AG04449 (cell line): ENCODE measurements at regions not wholly inside any gene's neighbourhood (a gene's known extent, or its start where the extent isn't known, plus 50 kb on each side); places are given as distances from the start of the nearest gene placed in this dataset.

Experiments used
- CTCF ChIA-PET: fragments of 350-600 bp; formaldehyde crosslinking; extraction: SDS; loops from one replicate; lab custom pipeline; 2021; ENCODE audit warnings: antibody characterized with exemption; lab: Yijun Ruan, JAX
- POLR2A ChIA-PET: fragments of 400-600, 350-600 bp; formaldehyde crosslinking; extraction: SDS; loops from one replicate; lab custom pipeline; 2020; ENCODE audit warnings: antibody characterized with exemption, inconsistent platforms; lab: Yijun Ruan, JAX
- DNase-seq: peaks from one replicate; pipeline ENCODE4 v3.0.0-alpha.2; 2010; ENCODE audit warnings: low read depth, low spot score
- H3K4me3 ChIP-seq: 2 replicates; pipeline ENCODE4 v1.5.1; 2011; ENCODE audit warnings: low read depth, mild to moderate bottlenecking, control low read depth, low read length
- TF ChIP-seq, protein P1 (sequence below): IDR thresholded peaks from one replicate; pipeline ENCODE4 v1.5.1; 2011; ENCODE audit warnings: mild to moderate bottlenecking, moderate library complexity, low read length, control low read depth, inconsistent platforms; ENCODE audit not compliant: insufficient read depth; ENCODE audit errors: missing control alignments

DNA sequence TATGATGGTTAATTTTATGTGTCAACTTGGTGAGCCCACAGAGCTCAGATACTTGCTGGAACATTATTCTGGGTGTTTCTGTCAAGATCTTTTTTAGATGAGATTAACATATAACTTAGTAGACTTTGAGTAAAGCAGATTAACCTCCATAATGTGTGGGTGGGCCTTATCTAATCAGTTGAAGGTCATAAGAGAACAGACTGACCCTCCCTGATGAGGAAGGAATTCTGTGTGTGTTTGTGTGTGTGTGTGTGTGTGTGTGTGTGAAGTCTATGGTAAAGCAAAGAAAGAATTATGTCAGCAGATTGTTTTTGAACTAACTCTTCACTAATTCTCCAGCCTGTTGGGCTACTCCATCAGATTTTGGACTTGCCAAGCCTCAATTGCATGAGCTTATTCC is 232.2 kb upstream of the MEX3C start:
- no peak for DNase-seq
- no peak overlapping the region for H3K4me3 ChIP-seq
- TF ChIP-seq, protein P1, sequence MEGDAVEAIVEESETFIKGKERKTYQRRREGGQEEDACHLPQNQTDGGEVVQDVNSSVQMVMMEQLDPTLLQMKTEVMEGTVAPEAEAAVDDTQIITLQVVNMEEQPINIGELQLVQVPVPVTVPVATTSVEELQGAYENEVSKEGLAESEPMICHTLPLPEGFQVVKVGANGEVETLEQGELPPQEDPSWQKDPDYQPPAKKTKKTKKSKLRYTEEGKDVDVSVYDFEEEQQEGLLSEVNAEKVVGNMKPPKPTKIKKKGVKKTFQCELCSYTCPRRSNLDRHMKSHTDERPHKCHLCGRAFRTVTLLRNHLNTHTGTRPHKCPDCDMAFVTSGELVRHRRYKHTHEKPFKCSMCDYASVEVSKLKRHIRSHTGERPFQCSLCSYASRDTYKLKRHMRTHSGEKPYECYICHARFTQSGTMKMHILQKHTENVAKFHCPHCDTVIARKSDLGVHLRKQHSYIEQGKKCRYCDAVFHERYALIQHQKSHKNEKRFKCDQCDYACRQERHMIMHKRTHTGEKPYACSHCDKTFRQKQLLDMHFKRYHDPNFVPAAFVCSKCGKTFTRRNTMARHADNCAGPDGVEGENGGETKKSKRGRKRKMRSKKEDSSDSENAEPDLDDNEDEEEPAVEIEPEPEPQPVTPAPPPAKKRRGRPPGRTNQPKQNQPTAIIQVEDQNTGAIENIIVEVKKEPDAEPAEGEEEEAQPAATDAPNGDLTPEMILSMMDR: no peak
- CTCF ChIA-PET: no interaction called here
- POLR2A ChIA-PET: no interaction called here

DNA sequence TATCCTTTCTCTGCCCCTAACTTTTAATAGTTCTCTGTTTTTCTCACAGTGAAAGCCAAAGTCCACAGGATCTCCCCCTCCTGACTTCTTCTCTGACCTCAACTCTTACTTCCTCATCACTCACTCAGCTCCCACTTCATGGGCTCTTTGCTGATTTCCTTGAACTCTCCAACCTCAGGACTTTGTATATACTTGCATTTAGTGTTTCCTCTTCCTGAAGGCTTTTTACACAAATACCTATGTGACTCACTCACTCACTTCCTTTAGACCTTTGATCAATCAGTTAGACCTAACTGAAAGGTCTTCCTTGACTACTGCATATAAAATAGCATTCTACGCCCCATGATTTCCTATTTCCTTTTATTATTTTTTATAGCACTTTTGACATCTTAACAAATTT is 233.1 kb upstream of the MEX3C start:
- TF ChIP-seq, protein P1: no peak
- no peak for DNase-seq
- ChIA-PET CTCF (no interaction called here), POLR2A (no interaction called here)
- no peak overlapping the region for H3K4me3 ChIP-seq

DNA sequence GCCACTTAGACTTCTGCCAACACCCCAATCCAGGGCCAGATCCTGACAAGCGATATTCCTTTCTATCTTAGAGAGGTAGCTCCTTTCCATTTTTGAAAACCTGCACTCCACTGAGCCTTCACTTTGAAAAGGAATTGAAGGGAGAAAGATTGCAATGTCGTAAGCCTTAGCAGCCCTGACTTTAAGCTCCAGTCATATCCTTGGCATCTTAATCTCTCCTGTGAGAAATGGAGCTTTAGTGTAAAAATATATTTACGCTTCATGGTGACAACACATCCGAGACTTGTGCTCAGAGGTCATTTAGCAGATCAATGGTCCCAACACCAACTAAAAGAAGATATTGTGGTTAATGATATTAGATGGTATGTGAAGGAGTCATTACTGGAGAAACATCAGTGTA is 235.8 kb upstream of the MEX3C start:
- TF ChIP-seq, protein P1: no peak
- ChIA-PET POLR2A (no interaction called here), CTCF (interaction anchor here (1.5 kb wide), 1 partner anchor 11 kb away, joined by 3 read pairs; no protein-coding TSS in a partner anchor)
- no peak overlapping the region for H3K4me3 ChIP-seq
- DNase-seq: no peak

GRCh38 chr18:51433881-51434280 is 236.4 kb upstream of the MEX3C start:
- ChIA-PET POLR2A (no interaction called here), CTCF (interaction anchor here (1.5 kb wide), 1 partner anchor 10 kb away, joined by 3 read pairs; no protein-coding TSS in a partner anchor)
- no peak overlapping the region for H3K4me3 ChIP-seq
- DNase-seq: no peak
- TF ChIP-seq, protein P1: no peak

- TF ChIP-seq, protein P1: no peak
- POLR2A ChIA-PET: no interaction called here
- H3K4me3 ChIP-seq: no peak overlapping the region
- CTCF ChIA-PET: no interaction called here
- DNase-seq: no peak
Observed at GRCh38 chr18:51437280-51438271, 240.1 kb upstream of the MEX3C start.

GRCh38 chr18:51438797-51439350 is 241.4 kb upstream of the MEX3C start:
- H3K4me3 ChIP-seq: no peak overlapping the region
- TF ChIP-seq, protein P1: no peak
- ChIA-PET POLR2A (no interaction called here), CTCF (no interaction called here)
- no peak for DNase-seq
